K562 (cell line): ENCODE measurements at regions not wholly inside any gene's neighbourhood (a gene's known extent, or its start where the extent isn't known, plus 50 kb on each side); places are given as distances from the start of the nearest gene placed in this dataset.

Experiments
- ATAC-seq: fragments of 200-7000 bp; cut with Tn5 transposase; 3 replicates; pipeline ENCODE4 v1.9.1; 2020; ENCODE audit warnings: moderate library complexity
- BruUV-seq: library from RNA; stranded (reverse); fragments of 400-500 nt; replicated peaks from 2 replicates; lab custom pipeline; 2021; lab: Mats Ljungman, UMichigan
- CTCF ChIA-PET: fragments of 300-600 bp; formaldehyde crosslinking; extraction: SDS; loops from one replicate; lab custom pipeline; 2021; ENCODE audit warnings: low intra/inter-chr PET ratio; lab: Yijun Ruan, JAX
- POLR2A ChIA-PET: fragments of 300-600, 350-650 bp; sonication (Branson Sonifier 250); formaldehyde crosslinking; extraction: SDS; loops from one replicate; lab custom pipeline; 2021; ENCODE audit warnings: antibody characterized with exemption, inconsistent platforms; lab: Yijun Ruan, JAX
- DNase-seq, 4 experiments: peaks; one replicate each; pipeline versions ENCODE4 v3.0.0 to v3.0.0-alpha.2; 2011 to 2018; ENCODE audit warnings: low spot score in 3 of 4, mixed read lengths in 3 of 4; ENCODE audit errors: extremely low read depth in 1 of 4
- FAIRE-seq: peaks from 2 replicates; lab custom pipeline; 2011; peaks lifted over from hg19 to GRCh38; lab: Jason Lieb, UNC
- H2AFZ ChIP-seq: 2 replicates; pipeline ENCODE4 v1.6.0; 2011; ENCODE audit warnings: low read depth, low read length, control low read depth, inconsistent platforms
- H3K27ac ChIP-seq: fragments of 200-600 bp; 3 replicates; pipeline ENCODE4 v1.8.0; 2011; ENCODE audit warnings: low read depth, mild to moderate bottlenecking, control low read depth, inconsistent platforms, low read length, moderate library complexity, mixed read lengths; ENCODE audit errors: extremely low read depth
- H3K27me3 ChIP-seq, 2 experiments: fragments of 300-600 bp in 1 of 2; 2 replicates in 1 of 2; 3 replicates in 1 of 2; pipeline versions ENCODE4 v1.6.0 to v1.8.0; 2011; ENCODE audit warnings: inconsistent platforms in 2 of 2, low read length in 2 of 2, mild to moderate bottlenecking in 1 of 2, mixed read lengths in 1 of 2, moderate library complexity in 1 of 2; ENCODE audit not compliant: control insufficient read depth in 2 of 2, insufficient read depth in 2 of 2
- H3K36me3 ChIP-seq: fragments of 300-600 bp; 3 replicates; pipeline ENCODE4 v1.8.0; 2011; ENCODE audit warnings: mild to moderate bottlenecking, low read length, inconsistent platforms; ENCODE audit not compliant: control insufficient read depth, insufficient read depth
- H3K4me1 ChIP-seq, 2 experiments: fragments of 200-600 bp in 1 of 2; replicated peaks in 1 of 2; 2 replicates in 1 of 2; 3 replicates in 1 of 2; pipeline versions ENCODE4 v1.5.1 to v1.8.0; 2011; ENCODE audit warnings: inconsistent platforms in 2 of 2, low read length in 2 of 2, mild to moderate bottlenecking in 1 of 2, mixed read lengths in 1 of 2, moderate library complexity in 1 of 2; ENCODE audit not compliant: control insufficient read depth in 2 of 2, insufficient read depth in 2 of 2
- H3K4me2 ChIP-seq: 2 replicates; pipeline ENCODE4 v1.6.1; 2011; ENCODE audit warnings: low read length, control low read depth, inconsistent platforms, mixed read lengths; ENCODE audit not compliant: insufficient read depth
- H3K4me3 ChIP-seq: fragments of 200-600 bp; sonication (generic), shearing (Covaris generic); 2 replicates; pipeline ENCODE4 v1.5.1; 2016; ENCODE audit warnings: control low read depth, inconsistent platforms
- H3K79me2 ChIP-seq: fragments of 200-600 bp; 3 replicates; pipeline ENCODE4 v1.8.0; 2011; ENCODE audit warnings: low read length, inconsistent platforms; ENCODE audit not compliant: control insufficient read depth, insufficient read depth
- H3K9ac ChIP-seq, 2 experiments: 2 replicates each; pipeline versions ENCODE4 v1.6.0 to v1.6.1; 2011; ENCODE audit warnings: low read depth in 2 of 2, low read length in 2 of 2, control low read depth in 1 of 2, inconsistent platforms in 1 of 2, mild to moderate bottlenecking in 1 of 2, mixed read lengths in 1 of 2; ENCODE audit not compliant: insufficient read depth in 1 of 2
- H3K9me1 ChIP-seq: one replicate; pipeline ENCODE4 v1.6.0; 2011; ENCODE audit warnings: inconsistent platforms, mild to moderate bottlenecking, low read length, moderate library complexity; ENCODE audit not compliant: control insufficient read depth, insufficient read depth
- H3K9me3 ChIP-seq: replicated peaks from 2 replicates; pipeline ENCODE4 v1.5.1; 2011; ENCODE audit warnings: low read depth, low read length, inconsistent platforms; ENCODE audit not compliant: control insufficient read depth, insufficient read depth
- H4K20me1 ChIP-seq: replicated peaks from 2 replicates; pipeline ENCODE4 v1.6.1; 2011; ENCODE audit warnings: low read length, inconsistent platforms, mixed read lengths; ENCODE audit not compliant: control insufficient read depth, insufficient read depth
- ARID3A ChIP-seq: IDR thresholded peaks from 2 replicates; pipeline ENCODE4 v1.6.1; 2012; ENCODE audit warnings: low read depth, low read length, improper control_type of control experiment, borderline replicate concordance
- CGGBP1 ChIP-seq: fragments of 250-450 bp; sonication (Bioruptor Pico); IDR thresholded peaks from 2 replicates; pipeline ENCODE4 v1.9.0; 2021; ENCODE audit warnings: mild to moderate bottlenecking
- ETV1 ChIP-seq: fragments of 450-650 bp; conservative IDR thresholded peaks from 2 replicates; pipeline ENCODE4 v1.6.1; 2016; ENCODE audit warnings: missing genetic modification characterization, control low read depth, low read depth, missing compliant biosample characterization
- HNRNPL ChIP-seq: fragments of 200-400 bp; formaldehyde crosslinking; IDR thresholded peaks from 2 replicates; pipeline ENCODE4 v1.6.1; 2017; ENCODE audit warnings: low read depth, mild to moderate bottlenecking, low read length
- NR2C1 ChIP-seq, 2 experiments: fragments of 450-650 bp; IDR thresholded peaks; 2 replicates each; pipeline ENCODE4 v1.6.1; 2017; ENCODE audit warnings: mild to moderate bottlenecking in 2 of 2, antibody characterized with exemption in 1 of 2, inconsistent platforms in 1 of 2, missing compliant biosample characterization in 1 of 2, missing genetic modification characterization in 1 of 2
- ZBED1 ChIP-seq: IDR thresholded peaks from 2 replicates; pipeline ENCODE4 v1.6.1; 2014
- ZNF212 ChIP-seq: fragments of 450-650 bp; formaldehyde crosslinking; IDR thresholded peaks from 2 replicates; pipeline ENCODE4 v1.4.0; 2020; ENCODE audit warnings: mild to moderate bottlenecking
- WGBS: fragments of 100-300 bp; shearing (Covaris generic); methylation state at CpG from one replicate; pipeline ENCODE4 v1.1.6; 2016; ENCODE audit warnings: low coverage, mixed read lengths; ENCODE audit not compliant: insufficient coverage; ENCODE audit errors: missing lambda C conversion rate; 5-methylcytosine and 5-hydroxymethylcytosine counted together
- in situ Hi-C: fragments of 300-500 bp; cut with MboI; formaldehyde crosslinking; loops from 4 replicates; pipeline ENCODE4 v1.15.0; 2018; ENCODE audit warnings: inconsistent platforms, mixed read lengths
- intact Hi-C: fragments of 100-400 bp; cut with micrococcal nuclease; formaldehyde crosslinking; loops from 2 replicates; pipeline ENCODE4 v1.14.2; 2022

GRCh38 chr5:111840036-111840674, 83.2 kb upstream of the NREP start:
- BruUV-seq, result no TSS peak
- in situ Hi-C loops (no loop called here), intact Hi-C loops (no loop called here)
- Histone ChIP-seq H3K4me3 (no peak overlapping the region), H4K20me1 (no peaks in the 10 kb centered on the region), H3K27ac (no peak overlapping the region), H3K27me3 (no peaks in the 10 kb centered on the region), H3K79me2 (no peaks in the 10 kb centered on the region), H3K36me3 (no peaks in the 10 kb centered on the region), H3K9me1 (no peaks in the 10 kb centered on the region), H3K9me3 (no peaks in the 10 kb centered on the region), H2AFZ (no peak overlapping the region), H3K4me1 (no peaks in the 10 kb centered on the region), H3K4me2 (no peak overlapping the region), H3K9ac (no peak overlapping the region)
- ChIA-PET CTCF (no interaction called here), POLR2A (no interaction called here)
- DNase-seq (no peak), ATAC-seq (no peak), FAIRE-seq (no peak)
- WGBS, result 5% methylated on average over 6 of the region's 6 CpGs
- TF ChIP-seq HNRNPL (no peak), ETV1 (tag) (no peak), ARID3A (no peak)

- in situ Hi-C loops (no loop called here), intact Hi-C loops (no loop called here)
- Histone ChIP-seq H3K27me3 (no peaks in the 10 kb centered on the region), H3K36me3 (no peaks in the 10 kb centered on the region), H3K4me2 (no peak overlapping the region), H3K9ac (no peak overlapping the region), H3K27ac (no peak overlapping the region), H3K4me1 (no peaks in the 10 kb centered on the region), H3K79me2 (no peaks in the 10 kb centered on the region), H2AFZ (no peak overlapping the region), H4K20me1 (no peaks in the 10 kb centered on the region), H3K4me3 (no peak overlapping the region), H3K9me1 (no peaks in the 10 kb centered on the region), H3K9me3 (no peaks in the 10 kb centered on the region)
- DNase-seq, result no peak
- ChIA-PET CTCF (no interaction called here), POLR2A (no interaction called here)
- BruUV-seq, result no TSS peak
- TF ChIP-seq NR2C1 (IDR thresholded peaks at IDR 0.05), result no peak
- TF ChIP-seq NR2C1 (tag; IDR thresholded peaks at IDR 0.05), result no peak
- TF ChIP-seq ZBED1, result no peak
- TF ChIP-seq CGGBP1 (CRISPR knock-in tag), result no peak
- TF ChIP-seq ZNF212 (CRISPR knock-in tag), result no peak
- FAIRE-seq, result no peak
- ATAC-seq, result no peak
- whole genome bisulfite sequencing, result 0% methylated on average over 3 of the region's 3 CpGs
Observed at GRCh38 chr5:111839438-111839837, 82.4 kb upstream of the NREP start.
